GM12878 (cell line): ENCODE measurements at regions not wholly inside any gene's neighbourhood (a gene's known extent, or its start where the extent isn't known, plus 50 kb on each side); places are given as distances from the start of the nearest gene placed in this dataset.

ENCODE experiments used
- ATAC-seq: fragments of 200-7000 bp; cut with Tn5 transposase; 3 replicates; pipeline ENCODE4 v1.9.1; 2020; ENCODE audit warnings: mild to moderate bottlenecking, moderate library complexity
- BruUV-seq: library from RNA; stranded (reverse); fragments of 400-500 nt; replicated peaks from 2 replicates; lab custom pipeline; 2021; lab: Mats Ljungman, UMichigan
- CTCF ChIA-PET: fragments of 300-600 bp; sonication (Branson Sonifier 250); formaldehyde crosslinking; extraction: SDS; loops from one replicate; lab custom pipeline; 2021; ENCODE audit warnings: inconsistent platforms; lab: Yijun Ruan, JAX
- POLR2A ChIA-PET: fragments of 350-600 bp; formaldehyde crosslinking; extraction: SDS; loops from one replicate; lab custom pipeline; 2021; ENCODE audit warnings: inconsistent platforms; lab: Charles Lee
- RAD21 ChIA-PET: fragments of 300-600 bp; sonication (Branson Sonifier 250); formaldehyde crosslinking; loops from one replicate; lab custom pipeline; 2023; ENCODE audit warnings: antibody characterized with exemption; ENCODE audit not compliant: unreplicated experiment; lab: Charles Lee
- SMC1A ChIA-PET: fragments of 300-600 bp; sonication (Branson Sonifier 250); formaldehyde crosslinking; loops from one replicate; lab custom pipeline; 2023; ENCODE audit not compliant: unreplicated experiment, uncharacterized antibody; lab: Charles Lee
- DNase-seq: peaks from one replicate; pipeline ENCODE4 v3.0.0-alpha.2; 2011; ENCODE audit warnings: low read depth, low spot score
- FAIRE-seq: peaks from 3 replicates; lab custom pipeline; 2011; peaks lifted over from hg19 to GRCh38; lab: Jason Lieb, UNC
- H2AFZ ChIP-seq: 2 replicates; pipeline ENCODE4 v1.6.0; 2011; ENCODE audit warnings: low read depth, low read length, control low read depth; ENCODE audit not compliant: control insufficient read depth
- H3K27ac ChIP-seq: 2 replicates; pipeline ENCODE4 v1.5.1; 2011; ENCODE audit warnings: control low read depth; ENCODE audit not compliant: control insufficient read depth, insufficient read depth
- H3K27me3 ChIP-seq, 2 experiments: replicated peaks in 1 of 2; 2 replicates each; pipeline versions ENCODE4 v1.6.0 to v1.6.1; 2011; ENCODE audit warnings: low read length in 1 of 2; ENCODE audit not compliant: control insufficient read depth in 2 of 2, insufficient read depth in 2 of 2
- H3K36me3 ChIP-seq, 2 experiments: 2 replicates each; pipeline ENCODE4 v1.5.1; 2011; ENCODE audit warnings: low read length in 1 of 2; ENCODE audit not compliant: control insufficient read depth in 2 of 2, insufficient read depth in 2 of 2
- H3K4me1 ChIP-seq: 2 replicates; pipeline ENCODE4 v1.6.1; 2011; ENCODE audit warnings: mild to moderate bottlenecking, low read length, moderate library complexity, mixed read lengths; ENCODE audit not compliant: control insufficient read depth, insufficient read depth
- H3K4me2 ChIP-seq: 2 replicates; pipeline ENCODE4 v1.6.0; 2011; ENCODE audit warnings: control low read depth; ENCODE audit not compliant: control insufficient read depth, insufficient read depth
- H3K4me3 ChIP-seq: fragments of 200-600 bp; sonication (generic); 2 replicates; pipeline ENCODE4 v1.5.1; 2016
- H3K79me2 ChIP-seq: 2 replicates; pipeline ENCODE4 v1.6.0; 2011; ENCODE audit warnings: low read length; ENCODE audit not compliant: control insufficient read depth, insufficient read depth
- H3K9ac ChIP-seq: 2 replicates; pipeline ENCODE4 v1.8.0; 2011; ENCODE audit warnings: low read length, control low read depth, mixed read lengths; ENCODE audit not compliant: control insufficient read depth, insufficient read depth
- H3K9me3 ChIP-seq: replicated peaks from 3 replicates; pipeline ENCODE4 v1.5.1; 2011; ENCODE audit warnings: mild to moderate bottlenecking, low read length; ENCODE audit not compliant: control insufficient read depth, insufficient read depth
- H4K20me1 ChIP-seq: 2 replicates; pipeline ENCODE4 v1.6.0; 2011; ENCODE audit not compliant: control insufficient read depth, insufficient read depth
- CTCF ChIP-seq, 3 experiments: IDR thresholded peaks in 2 of 3; conservative IDR thresholded peaks in 1 of 3; 2 replicates each; pipeline ENCODE4 v1.5.1; 2011; ENCODE audit warnings: low read depth in 3 of 3, low read length in 3 of 3, mild to moderate bottlenecking in 3 of 3, control low read depth in 2 of 3, moderate library complexity in 2 of 3, inconsistent platforms in 1 of 3, mixed read lengths in 1 of 3; ENCODE audit not compliant: control insufficient read depth in 2 of 3, insufficient read depth in 1 of 3; ENCODE audit errors: extremely low read depth in 1 of 3
- HDAC2 ChIP-seq: fragments of 200-600 bp; sonication (generic); IDR thresholded peaks from 2 replicates; pipeline ENCODE4 v1.6.1; 2017
- HSF1 ChIP-seq: fragments of 150-350 bp; IDR thresholded peaks from 2 replicates; pipeline ENCODE4 v1.6.1; 2014; ENCODE audit warnings: mild to moderate bottlenecking, low read depth, low read length
- MLLT1 ChIP-seq: fragments of 450-650 bp; IDR thresholded peaks from 2 replicates; pipeline ENCODE4 v1.6.1; 2016; ENCODE audit warnings: mild to moderate bottlenecking
- NFYB ChIP-seq: IDR thresholded peaks from 2 replicates; pipeline ENCODE4 v1.6.1; 2011; ENCODE audit warnings: low read depth, mild to moderate bottlenecking, low read length, improper control_type of control experiment, moderate library complexity; ENCODE audit not compliant: insufficient read depth
- SKIL ChIP-seq: fragments of 450-650 bp; IDR thresholded peaks from 2 replicates; pipeline ENCODE4 v1.6.1; 2017; ENCODE audit warnings: mild to moderate bottlenecking, low read depth, inconsistent platforms; ENCODE audit not compliant: poor library complexity, severe bottlenecking
- TARDBP ChIP-seq: IDR thresholded peaks from 2 replicates; pipeline ENCODE4 v1.6.1; 2016; ENCODE audit warnings: borderline replicate concordance
- ZNF384 ChIP-seq: IDR thresholded peaks from 2 replicates; pipeline ENCODE4 v1.6.1; 2012; ENCODE audit warnings: low read depth, mild to moderate bottlenecking, low read length, improper control_type of control experiment, borderline replicate concordance
- WGBS: methylation state at CpG from one replicate; pipeline ENCODE4 v1.1.6; 2016; ENCODE audit warnings: low lambda C conversion rate; ENCODE audit not compliant: insufficient replicate concordance, insufficient coverage; ENCODE audit errors: missing lambda C conversion rate; 5-methylcytosine and 5-hydroxymethylcytosine counted together
- in situ Hi-C: fragments of 300-500 bp; cut with MboI; formaldehyde crosslinking; loops from 9 replicates; pipeline ENCODE4 v1.14.3; 2018; ENCODE audit warnings: mixed read lengths
- intact Hi-C: fragments of 100-400 bp; cut with micrococcal nuclease; formaldehyde crosslinking; loops from one replicate; pipeline ENCODE4 v1.14.2; 2022; ENCODE audit not compliant: unreplicated experiment

- H3K4me2 ChIP-seq, result no peak overlapping the region
- POLR2A ChIA-PET, result no interaction called here
- SMC1A ChIA-PET, result no interaction called here
- TF ChIP-seq NFYB (no peak), TARDBP (no peak), SKIL (no peak), ZNF384 (no peak), MLLT1 (no peak), HSF1 (no peak), HDAC2 (no peak), CTCF (IDR thresholded peaks at IDR 0.05 in 2 of 3, conservative IDR thresholded peaks at IDR 0.05 in 1 of 3; ENCODE audit: control insufficient read depth in 2 of 3, extremely low read depth in 1 of 3, insufficient read depth in 1 of 3, low read depth in 3 of 3, low read length in 3 of 3) (no peak)
- intact Hi-C loops (no loop called here), in situ Hi-C loops (no loop called here)
- RAD21 ChIA-PET, result no interaction called here
- CTCF ChIA-PET, result no interaction called here
- no peaks in the 10 kb centered on the region for H4K20me1 ChIP-seq
- H3K27me3 ChIP-seq, result no peaks in the 10 kb centered on the region
- ATAC-seq, result no peak
- 0% methylated on average over 2 of the region's 2 CpGs for WGBS
- no peaks in the 10 kb centered on the region for H3K9me3 ChIP-seq
- no peak overlapping the region for H3K4me3 ChIP-seq
- no TSS peak for BruUV-seq
- no peak overlapping the region for H3K27ac ChIP-seq
- no peak for FAIRE-seq
- no peak for DNase-seq
- H3K9ac ChIP-seq, result no peak overlapping the region
- H3K4me1 ChIP-seq, result no peaks in the 10 kb centered on the region
- H3K36me3 ChIP-seq, result no peaks in the 10 kb centered on the region
- no peak overlapping the region for H2AFZ ChIP-seq
- H3K79me2 ChIP-seq, result no peaks in the 10 kb centered on the region
Measured at GRCh38 chr16:51655249-51655648, 504.2 kb upstream of the SALL1 start.
